Fibroblast of pulmonary artery (primary cell): ENCODE measurements at regions not wholly inside any gene's neighbourhood (a gene's known extent, or its start where the extent isn't known, plus 50 kb on each side); places are given as distances from the start of the nearest gene placed in this dataset.

ENCODE experiments used
- DNase-seq: peaks from one replicate; pipeline ENCODE4 v3.0.0-alpha.2; 2010; ENCODE audit warnings: low read depth
- H3K4me3 ChIP-seq: replicated peaks from 2 replicates; pipeline ENCODE4 v1.5.1; 2011; ENCODE audit warnings: low read depth, mild to moderate bottlenecking, control low read depth, low read length, moderate library complexity
- TF ChIP-seq, protein P1 (sequence below): IDR thresholded peaks from 2 replicates; pipeline ENCODE4 v1.5.1; 2011; ENCODE audit warnings: mild to moderate bottlenecking, control low read depth, low read length, inconsistent platforms; ENCODE audit errors: missing control alignments

- no peak for DNase-seq
- no peak overlapping the region for H3K4me3 ChIP-seq
- TF ChIP-seq, protein P1, sequence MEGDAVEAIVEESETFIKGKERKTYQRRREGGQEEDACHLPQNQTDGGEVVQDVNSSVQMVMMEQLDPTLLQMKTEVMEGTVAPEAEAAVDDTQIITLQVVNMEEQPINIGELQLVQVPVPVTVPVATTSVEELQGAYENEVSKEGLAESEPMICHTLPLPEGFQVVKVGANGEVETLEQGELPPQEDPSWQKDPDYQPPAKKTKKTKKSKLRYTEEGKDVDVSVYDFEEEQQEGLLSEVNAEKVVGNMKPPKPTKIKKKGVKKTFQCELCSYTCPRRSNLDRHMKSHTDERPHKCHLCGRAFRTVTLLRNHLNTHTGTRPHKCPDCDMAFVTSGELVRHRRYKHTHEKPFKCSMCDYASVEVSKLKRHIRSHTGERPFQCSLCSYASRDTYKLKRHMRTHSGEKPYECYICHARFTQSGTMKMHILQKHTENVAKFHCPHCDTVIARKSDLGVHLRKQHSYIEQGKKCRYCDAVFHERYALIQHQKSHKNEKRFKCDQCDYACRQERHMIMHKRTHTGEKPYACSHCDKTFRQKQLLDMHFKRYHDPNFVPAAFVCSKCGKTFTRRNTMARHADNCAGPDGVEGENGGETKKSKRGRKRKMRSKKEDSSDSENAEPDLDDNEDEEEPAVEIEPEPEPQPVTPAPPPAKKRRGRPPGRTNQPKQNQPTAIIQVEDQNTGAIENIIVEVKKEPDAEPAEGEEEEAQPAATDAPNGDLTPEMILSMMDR, result no peak
Measured at GRCh38 chrX:139191746-139192385, 338.7 kb upstream of the F9 start.

DNA sequence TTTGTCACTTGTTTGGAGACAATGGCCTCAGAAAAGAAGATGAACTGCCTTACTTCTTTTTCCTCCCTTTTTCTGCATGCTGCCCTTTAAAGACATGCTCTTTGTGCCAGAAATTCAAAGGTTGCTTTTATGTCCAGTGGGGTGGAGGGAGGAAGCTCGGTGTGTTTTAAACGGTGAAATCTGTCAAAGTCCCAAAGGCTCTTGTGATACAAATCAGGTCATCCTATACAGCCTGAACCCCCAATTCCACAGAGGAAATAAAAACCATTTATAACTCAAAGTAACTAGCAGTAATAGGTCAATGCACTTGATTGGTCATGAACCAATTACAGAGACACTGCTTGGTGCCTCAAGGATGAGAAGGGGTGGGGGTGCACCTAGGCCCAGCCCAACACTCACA, 339.3 kb upstream of the F9 start:
- TF ChIP-seq, protein P1, result no peak
- no peak overlapping the region for H3K4me3 ChIP-seq
- DNase-seq, result no peak

GRCh38 chrX:139187738-139188137, 342.8 kb upstream of the F9 start:
- H3K4me3 ChIP-seq, result no peak overlapping the region
- TF ChIP-seq, protein P1, result no peak
- DNase-seq, result no peak

GRCh38 chrX:139186991-139187390, 343.5 kb upstream of the F9 start:
- H3K4me3 ChIP-seq, result no peak overlapping the region
- TF ChIP-seq, protein P1, result no peak
- no peak for DNase-seq

DNA sequence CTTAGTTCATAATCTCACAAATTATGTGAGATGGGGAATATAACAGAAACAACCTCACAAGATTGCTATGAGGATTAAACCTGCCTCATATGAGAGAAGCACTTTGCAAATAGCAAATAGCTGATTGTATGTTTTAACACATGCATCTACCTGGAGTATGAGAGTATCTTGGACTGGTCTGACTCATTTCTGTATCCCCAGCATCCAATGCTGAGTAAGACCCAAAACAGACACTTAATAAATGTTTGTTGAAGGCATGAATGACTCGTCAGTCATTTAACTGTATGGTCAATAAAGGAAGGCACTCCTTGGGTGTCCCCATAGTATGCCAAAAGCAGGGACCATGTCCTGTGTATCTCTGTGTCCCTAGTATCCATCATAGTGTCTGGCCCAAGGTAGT, 350.9 kb upstream of the F9 start:
- no peak overlapping the region for H3K4me3 ChIP-seq
- DNase-seq, result no peak
- TF ChIP-seq, protein P1, result no peak

DNA sequence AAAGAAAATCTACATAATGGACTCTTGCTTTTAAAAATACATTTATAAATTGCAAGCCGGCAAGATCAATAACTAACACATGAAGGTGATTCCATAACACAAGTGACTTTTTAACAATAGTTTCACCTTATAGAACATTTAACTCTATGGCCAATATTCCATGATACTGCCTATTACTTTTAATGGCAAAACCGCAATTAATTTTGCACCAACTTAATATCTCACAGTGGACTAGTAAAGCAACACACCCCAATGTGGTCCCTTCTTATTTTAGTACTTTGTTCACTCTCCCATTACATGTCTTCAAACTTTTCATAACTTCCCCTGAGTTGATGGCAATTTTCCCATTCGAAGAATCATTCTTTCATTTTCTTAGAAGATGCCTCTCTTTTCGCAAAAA, 351.6 kb upstream of the F9 start:
- TF ChIP-seq, protein P1, result no peak

DNA sequence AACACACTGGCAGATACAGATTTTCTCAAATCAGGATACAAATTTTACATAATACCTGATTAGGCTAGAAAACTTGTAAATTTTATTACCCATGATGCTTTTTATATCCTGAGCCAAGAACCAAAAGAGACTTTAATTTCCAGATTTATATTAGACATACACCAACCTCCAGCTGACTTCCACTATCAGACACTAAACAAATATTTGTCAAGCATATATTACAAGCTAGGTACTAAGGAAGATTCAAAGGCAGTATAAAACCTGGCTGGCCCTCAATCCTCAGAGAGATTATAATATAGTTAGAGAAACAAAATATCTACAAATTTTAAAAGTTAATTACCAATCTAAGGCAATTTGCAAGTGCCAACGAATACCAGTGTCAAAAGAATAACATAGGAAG, 357.8 kb upstream of the F9 start:
- H3K4me3 ChIP-seq, result no peak overlapping the region
- TF ChIP-seq, protein P1, result no peak
- DNase-seq, result no peak

More for the DNA sequence above, 351.6 kb upstream of the F9 start:
- no peak for DNase-seq
- H3K4me3 ChIP-seq, result no peak overlapping the region
